AG10803 (cell line): ENCODE measurements at regions not wholly inside any gene's neighbourhood (a gene's known extent, or its start where the extent isn't known, plus 50 kb on each side); places are given as distances from the start of the nearest gene placed in this dataset.

ENCODE experiments used
- DNase-seq: peaks from one replicate; pipeline ENCODE4 v3.0.0; 2010; ENCODE audit warnings: low read depth
- H3K4me3 ChIP-seq: 2 replicates; pipeline ENCODE4 v1.5.1; 2011; ENCODE audit warnings: mild to moderate bottlenecking, low read length, control low read depth
- CTCF ChIP-seq: conservative IDR thresholded peaks from 2 replicates; pipeline ENCODE4 v1.5.1; 2011; ENCODE audit warnings: mild to moderate bottlenecking, low read length, control low read depth, inconsistent platforms

GRCh38 chr12:67018105-67018504 is 251.1 kb upstream of the CAND1 start:
- DNase-seq = no peak
- no peak overlapping the region for H3K4me3 ChIP-seq
- no peak for TF ChIP-seq CTCF

GRCh38 chr12:67019070-67019469 is 250.1 kb upstream of the CAND1 start:
- no peak for TF ChIP-seq CTCF
- no peak overlapping the region for H3K4me3 ChIP-seq
- no peak for DNase-seq

- DNase-seq = peak; percentile 10
- no peak overlapping the region for H3K4me3 ChIP-seq
- TF ChIP-seq CTCF = peak; percentile 79
These were observed 243.5 kb upstream of the CAND1 start for GRCh38 chr12:67025543-67026114.

GRCh38 chr12:67026487-67027246 is 242.5 kb upstream of the CAND1 start:
- no peak for TF ChIP-seq CTCF
- DNase-seq = no peak
- no peak overlapping the region for H3K4me3 ChIP-seq

- no peak overlapping the region for H3K4me3 ChIP-seq
- DNase-seq = no peak
- no peak for TF ChIP-seq CTCF
These were observed 240.6 kb upstream of the CAND1 start for GRCh38 chr12:67028529-67028928.

GRCh38 chr12:67034110-67034879 is 234.9 kb upstream of the CAND1 start:
- no peak for TF ChIP-seq CTCF
- H3K4me3 ChIP-seq = no peak overlapping the region
- DNase-seq = no peak

- no peak overlapping the region for H3K4me3 ChIP-seq
- DNase-seq = no peak
- TF ChIP-seq CTCF = no peak
These were observed 234.0 kb upstream of the CAND1 start for GRCh38 chr12:67035121-67035520.
